DND-41 (cell line): ENCODE measurements at regions not wholly inside any gene's neighbourhood (a gene's known extent, or its start where the extent isn't known, plus 50 kb on each side); places are given as distances from the start of the nearest gene placed in this dataset.

Experiments used
- ATAC-seq: fragments of 200-7000 bp; cut with Tn5 transposase; 3 replicates; pipeline ENCODE4 v1.9.1; 2021; ENCODE audit warnings: low read depth; ENCODE audit not compliant: insufficient read depth
- DNase-seq: peaks from one replicate; pipeline ENCODE4 v3.0.0-alpha.2; 2020
- H2AFZ ChIP-seq: 2 replicates; pipeline ENCODE4 v1.6.0; 2012; ENCODE audit warnings: low read depth, low read length
- H3K27ac ChIP-seq: 2 replicates; pipeline ENCODE4 v1.5.1; 2012; ENCODE audit warnings: low read length, inconsistent platforms
- H3K27me3 ChIP-seq: fragments of 200-600 bp; sonication (generic); 2 replicates; pipeline ENCODE4 v1.6.0; 2012; ENCODE audit warnings: low read length, mild to moderate bottlenecking, inconsistent platforms; ENCODE audit not compliant: insufficient read depth, poor library complexity
- H3K36me3 ChIP-seq: 2 replicates; pipeline ENCODE4 v1.5.1; 2012; ENCODE audit warnings: low read length, inconsistent platforms; ENCODE audit not compliant: insufficient read depth
- H3K4me1 ChIP-seq: 2 replicates; pipeline ENCODE4 v1.5.1; 2012; ENCODE audit warnings: mild to moderate bottlenecking, low read length; ENCODE audit not compliant: insufficient read depth
- H3K4me2 ChIP-seq: 2 replicates; pipeline ENCODE4 v1.6.0; 2012; ENCODE audit warnings: mild to moderate bottlenecking, moderate library complexity, low read length, inconsistent platforms; ENCODE audit not compliant: insufficient read depth
- H3K4me3 ChIP-seq, 2 experiments: fragments of 200-600 bp in 1 of 2; shearing (Covaris generic) in 1 of 2; 2 replicates each; pipeline ENCODE4 v1.5.1; 2012 to 2016; ENCODE audit warnings: inconsistent platforms in 2 of 2, low read length in 2 of 2, mild to moderate bottlenecking in 2 of 2, low read depth in 1 of 2, moderate library complexity in 1 of 2
- H3K79me2 ChIP-seq: 2 replicates; pipeline ENCODE4 v1.6.0; 2012; ENCODE audit warnings: low read length, inconsistent platforms; ENCODE audit not compliant: insufficient read depth
- H3K9ac ChIP-seq: 2 replicates; pipeline ENCODE4 v1.6.0; 2012; ENCODE audit warnings: low read depth, mild to moderate bottlenecking, inconsistent platforms, low read length, moderate library complexity
- H3K9me3 ChIP-seq: 2 replicates; pipeline ENCODE4 v1.5.1; 2012; ENCODE audit warnings: low read length, moderate library complexity, mild to moderate bottlenecking, inconsistent platforms; ENCODE audit not compliant: insufficient read depth, severe bottlenecking
- H4K20me1 ChIP-seq: 2 replicates; pipeline ENCODE4 v1.6.0; 2012; ENCODE audit warnings: low read length; ENCODE audit not compliant: insufficient read depth
- CTCF ChIP-seq: IDR thresholded peaks from 2 replicates; pipeline ENCODE4 v1.5.1; 2012; ENCODE audit warnings: borderline replicate concordance, low read length, moderate library complexity, mild to moderate bottlenecking; ENCODE audit not compliant: poor library complexity, severe bottlenecking; ENCODE audit errors: extremely low read depth
- EZH2 ChIP-seq: IDR thresholded peaks from 3 replicates; pipeline ENCODE4 v1.6.1; 2012; ENCODE audit warnings: borderline replicate concordance, low read depth, mild to moderate bottlenecking, moderate library complexity, low read length, inconsistent platforms; ENCODE audit not compliant: severe bottlenecking

- Histone ChIP-seq H3K4me1 (no peaks in the 10 kb centered on the region), H3K4me2 (no peak overlapping the region), H3K36me3 (no peaks in the 10 kb centered on the region), H3K9me3 (peaks cover 3% of the 10 kb centered on the region), H4K20me1 (no peaks in the 10 kb centered on the region), H3K9ac (no peak overlapping the region), H3K79me2 (no peaks in the 10 kb centered on the region), H3K27me3 (no peaks in the 10 kb centered on the region), H3K27ac (no peak overlapping the region), H3K4me3 (no peak overlapping the region), H2AFZ (no peak overlapping the region)
- no peak for TF ChIP-seq CTCF
- no peak for TF ChIP-seq EZH2
- DNase-seq: no peak
- ATAC-seq: no peak
These were observed 733.6 kb downstream of the TRIML1 start for GRCh38 chr4:188872809-188873208.

GRCh38 chr4:188876881-188877280 lies 737.6 kb downstream of the TRIML1 start:
- H3K4me3 ChIP-seq: no peak overlapping the region
- DNase-seq (no peak), ATAC-seq (no peak)
- H3K27ac ChIP-seq: no peak overlapping the region
- no peaks in the 10 kb centered on the region for H3K27me3 ChIP-seq
- H3K9ac ChIP-seq: no peak overlapping the region
- H3K4me2 ChIP-seq: no peak overlapping the region
- no peaks in the 10 kb centered on the region for H3K79me2 ChIP-seq
- no peaks in the 10 kb centered on the region for H4K20me1 ChIP-seq
- H2AFZ ChIP-seq: no peak overlapping the region
- no peaks in the 10 kb centered on the region for H3K36me3 ChIP-seq
- peaks cover 3% of the 10 kb centered on the region for H3K9me3 ChIP-seq
- H3K4me1 ChIP-seq: no peaks in the 10 kb centered on the region
- no peak for TF ChIP-seq CTCF
- TF ChIP-seq EZH2: no peak

GRCh38 chr4:188879598-188879997 lies 740.4 kb downstream of the TRIML1 start:
- Histone ChIP-seq H2AFZ (no peak overlapping the region), H3K9ac (no peak overlapping the region), H3K4me3 (no peak overlapping the region), H3K4me2 (no peak overlapping the region), H3K79me2 (no peaks in the 10 kb centered on the region), H3K36me3 (no peaks in the 10 kb centered on the region), H4K20me1 (no peaks in the 10 kb centered on the region), H3K4me1 (no peaks in the 10 kb centered on the region), H3K27ac (no peak overlapping the region), H3K9me3 (no peaks in the 10 kb centered on the region), H3K27me3 (no peaks in the 10 kb centered on the region)
- ATAC-seq: no peak
- TF ChIP-seq EZH2: no peak
- no peak for TF ChIP-seq CTCF
- no peak for DNase-seq

- DNase-seq: no peak
- H2AFZ ChIP-seq: no peak overlapping the region
- ATAC-seq: no peak
These were observed 748.7 kb downstream of the TRIML1 start for GRCh38 chr4:188887905-188888304.

More at GRCh38 chr4:188887905-188888304, 748.7 kb downstream of the TRIML1 start:
- Histone ChIP-seq H4K20me1 (no peaks in the 10 kb centered on the region), H3K9me3 (no peaks in the 10 kb centered on the region), H3K27ac (no peak overlapping the region), H3K4me2 (no peak overlapping the region), H3K79me2 (no peaks in the 10 kb centered on the region), H3K4me3 (no peak overlapping the region), H3K27me3 (no peaks in the 10 kb centered on the region), H3K4me1 (no peaks in the 10 kb centered on the region), H3K9ac (no peak overlapping the region), H3K36me3 (no peaks in the 10 kb centered on the region)
- TF ChIP-seq EZH2 (no peak), CTCF (no peak)
